ENCODE measurements at regions not wholly inside any gene's neighbourhood (a gene's known extent, or its start where the extent isn't known, plus 50 kb on each side); places are given as distances from the start of the nearest gene placed in this dataset.

- in situ Hi-C loops (cut with MboI; ENCODE audit: low sequenced_read_pairs, unreplicated experiment) = no loop called here
- DNase-seq (ENCODE audit: low spot score) = no peak
- TF ChIP-seq CTCF (IDR thresholded peaks at IDR 0.05; ENCODE audit: borderline replicate concordance, control extremely low read depth, extremely low read depth, insufficient read depth, missing control alignments) = no peak
These were observed 315.4 kb upstream of the TECRL start for GRCh38 chr4:64724689-64725088.

- no peak for TF ChIP-seq CTCF (IDR thresholded peaks at IDR 0.05; ENCODE audit: borderline replicate concordance, control extremely low read depth, extremely low read depth, insufficient read depth, missing control alignments)
- in situ Hi-C loops (cut with MboI; ENCODE audit: low sequenced_read_pairs, unreplicated experiment) = no loop called here
- DNase-seq (ENCODE audit: low spot score) = no peak
These were observed 311.9 kb upstream of the TECRL start for GRCh38 chr4:64721106-64721505.

- no peak for TF ChIP-seq CTCF (IDR thresholded peaks at IDR 0.05; ENCODE audit: borderline replicate concordance, control extremely low read depth, extremely low read depth, insufficient read depth, missing control alignments)
- DNase-seq (ENCODE audit: low spot score) = no peak
- in situ Hi-C loops (cut with MboI; ENCODE audit: low sequenced_read_pairs, unreplicated experiment) = no loop called here
These were observed 308.8 kb upstream of the TECRL start for GRCh38 chr4:64718091-64718490.

- no peak for TF ChIP-seq CTCF (IDR thresholded peaks at IDR 0.05; ENCODE audit: borderline replicate concordance, control extremely low read depth, extremely low read depth, insufficient read depth, missing control alignments)
- in situ Hi-C loops (cut with MboI; ENCODE audit: low sequenced_read_pairs, unreplicated experiment) = no loop called here
These were observed 306.5 kb upstream of the TECRL start for GRCh38 chr4:64715741-64716140.

GRCh38 chr4:64713256-64713840, 304.1 kb upstream of the TECRL start:
- TF ChIP-seq CTCF (IDR thresholded peaks at IDR 0.05; ENCODE audit: borderline replicate concordance, control extremely low read depth, extremely low read depth, insufficient read depth, missing control alignments) = peak; percentile 25
- in situ Hi-C loops (cut with MboI; ENCODE audit: low sequenced_read_pairs, unreplicated experiment) = no loop called here
- peak; percentile 10 for DNase-seq (ENCODE audit: low spot score)

More at GRCh38 chr4:64715741-64716140, 306.5 kb upstream of the TECRL start:
- no peak for DNase-seq (ENCODE audit: low spot score)

- no peak for TF ChIP-seq CTCF (IDR thresholded peaks at IDR 0.05; ENCODE audit: borderline replicate concordance, control extremely low read depth, extremely low read depth, insufficient read depth, missing control alignments)
- in situ Hi-C loops (cut with MboI; ENCODE audit: low sequenced_read_pairs, unreplicated experiment) = no loop called here
- no peak for DNase-seq (ENCODE audit: low spot score)
These were observed 303.3 kb upstream of the TECRL start for GRCh38 chr4:64712590-64712989.

Data from GM13976 (cell line).